GM19099 (cell line): ENCODE measurements at regions not wholly inside any gene's neighbourhood (a gene's known extent, or its start where the extent isn't known, plus 50 kb on each side); places are given as distances from the start of the nearest gene placed in this dataset.

Experiments used
- POLR2A ChIP-seq: IDR thresholded peaks from 3 replicates; pipeline ENCODE4 v1.6.1; 2011; ENCODE audit warnings: low read depth; ENCODE audit not compliant: insufficient read length; ENCODE audit errors: extremely low read depth

DNA sequence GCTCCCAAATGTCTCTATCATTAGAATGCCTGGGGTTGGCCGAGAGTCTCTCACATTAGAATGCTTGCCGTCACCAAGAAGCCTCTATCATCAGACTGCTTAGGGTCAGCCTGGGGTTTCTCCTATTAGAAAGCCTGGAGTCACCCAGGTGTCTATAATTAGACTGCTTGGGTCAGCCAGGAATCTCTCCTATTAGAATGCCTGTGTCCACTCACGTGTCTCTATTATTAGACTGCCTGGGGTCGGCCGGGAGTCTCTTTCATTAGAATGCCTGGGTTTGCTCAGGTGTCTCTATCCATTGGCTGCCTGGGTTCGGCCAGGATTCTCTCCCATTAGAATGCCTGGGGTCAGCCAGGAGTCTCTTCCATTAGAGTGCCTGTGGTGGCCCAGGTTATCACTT, 1453.1 kb downstream of the UQCRFS1 start:
- no peak for TF ChIP-seq POLR2A

- TF ChIP-seq POLR2A: no peak
These were observed 1454.1 kb downstream of the UQCRFS1 start for GRCh38 chr19:27758626-27759505.

DNA sequence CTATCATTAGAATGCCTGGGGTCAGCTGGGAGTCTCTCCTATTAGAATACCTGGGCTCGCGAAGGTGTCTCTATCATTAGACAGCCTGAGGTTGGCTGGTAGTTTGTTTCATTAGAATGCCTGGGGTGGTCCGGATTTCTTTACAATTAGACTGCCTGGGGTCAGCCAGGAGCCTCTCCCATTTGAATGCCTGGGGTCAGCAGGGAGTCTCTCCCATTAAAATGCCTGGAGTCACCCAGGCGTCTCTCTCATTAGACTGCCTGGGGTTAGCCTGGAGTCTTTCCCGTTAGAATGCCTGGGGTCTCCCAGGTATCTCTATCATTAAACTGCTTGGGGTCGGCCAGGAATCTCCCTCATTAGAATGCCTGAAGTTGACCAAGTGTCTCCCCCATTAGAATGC, 1458.3 kb downstream of the UQCRFS1 start:
- no peak for TF ChIP-seq POLR2A

GRCh38 chr19:27753622-27754021, 1459.3 kb downstream of the UQCRFS1 start:
- no peak for TF ChIP-seq POLR2A

DNA sequence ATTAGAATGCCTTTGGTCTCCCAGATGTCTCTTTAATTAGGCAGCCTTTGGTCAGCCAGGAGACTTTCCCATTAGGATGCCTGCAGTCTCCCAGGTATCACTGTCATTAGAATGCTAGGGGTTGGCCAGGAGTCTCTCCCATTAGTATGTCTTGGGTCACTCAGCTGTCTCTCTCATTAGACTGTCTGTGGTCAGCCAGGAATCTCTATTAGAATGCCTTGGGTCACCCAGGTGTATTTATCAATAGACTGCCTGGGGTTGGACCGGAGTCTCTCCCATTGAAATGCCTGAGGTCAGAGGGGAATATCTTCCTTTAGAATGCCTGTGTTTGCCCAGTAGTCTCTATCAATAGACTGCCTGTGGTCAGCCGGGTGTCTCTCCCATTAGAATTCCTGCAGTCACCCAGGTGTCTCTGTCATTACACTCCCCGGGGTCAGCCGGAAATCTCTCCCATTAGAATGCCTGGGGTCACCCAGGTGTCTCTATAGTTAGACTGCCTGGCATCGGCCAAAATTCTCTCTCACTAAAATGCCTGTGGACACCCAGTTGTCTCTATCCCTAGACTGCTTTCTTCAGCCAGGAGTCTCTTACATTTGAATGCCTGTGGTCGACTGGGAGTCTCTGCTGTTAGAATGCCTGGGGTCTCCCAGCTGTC, 1460.3 kb downstream of the UQCRFS1 start:
- TF ChIP-seq POLR2A: no peak

- TF ChIP-seq POLR2A: no peak
These were observed 1461.9 kb downstream of the UQCRFS1 start for GRCh38 chr19:27751044-27751391.

DNA sequence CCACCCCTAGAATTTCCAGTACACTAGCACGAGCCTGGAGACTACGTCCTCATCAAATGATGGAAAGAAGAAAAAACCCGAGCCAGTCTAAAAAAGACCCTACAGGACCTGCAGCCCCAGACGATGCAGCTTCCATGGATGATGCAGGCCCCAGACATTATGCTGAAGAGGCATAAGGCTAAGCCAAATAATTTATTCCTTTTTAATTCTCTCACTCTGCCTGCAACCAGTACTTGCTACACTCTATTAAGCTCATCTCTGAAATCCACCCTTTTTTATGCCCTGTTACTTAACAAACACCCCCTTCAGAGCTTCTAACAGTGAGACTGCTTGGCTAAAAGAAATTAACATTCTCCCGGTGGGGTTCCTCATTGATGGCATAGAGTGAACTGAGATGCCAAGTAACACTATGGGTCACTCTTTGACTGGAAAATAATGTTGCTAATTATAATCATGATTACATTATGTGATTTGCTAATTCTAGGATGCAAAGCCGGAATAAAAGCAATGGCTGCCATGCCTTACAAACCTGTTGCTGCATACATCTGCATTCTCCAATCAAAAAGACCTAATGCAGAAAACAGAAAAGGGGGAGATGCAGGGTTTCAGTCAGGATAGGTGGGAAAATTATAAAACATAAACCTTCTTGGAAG, 1462.4 kb downstream of the UQCRFS1 start:
- TF ChIP-seq POLR2A: no peak

DNA sequence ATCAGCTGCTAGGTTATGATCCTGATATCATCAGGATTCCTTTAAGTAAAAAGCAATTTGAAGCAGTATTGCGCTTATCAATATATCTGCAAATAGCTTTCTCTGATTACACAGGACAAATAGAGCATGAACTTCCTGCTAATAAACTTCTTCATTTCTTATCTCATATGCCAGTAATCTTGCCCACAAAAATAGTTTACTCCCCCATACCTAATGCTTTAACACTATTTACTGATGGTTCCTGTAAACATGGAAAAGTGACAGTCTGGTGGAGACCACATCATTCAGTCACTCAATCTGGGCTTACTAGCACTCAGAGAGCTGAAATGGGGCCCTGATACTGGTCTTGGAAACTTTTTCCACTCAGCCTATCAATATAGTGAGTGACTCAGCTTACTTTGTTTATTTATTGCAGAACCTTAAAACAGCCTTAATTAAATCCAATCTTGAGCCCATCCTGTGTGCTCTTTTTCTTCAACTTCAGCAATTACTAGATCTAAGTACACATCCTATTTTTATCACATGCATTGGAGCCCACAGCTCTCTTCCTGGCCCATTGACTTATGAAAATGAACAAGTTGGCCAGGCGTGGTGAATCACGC, 1464.3 kb downstream of the UQCRFS1 start:
- no peak for TF ChIP-seq POLR2A

DNA sequence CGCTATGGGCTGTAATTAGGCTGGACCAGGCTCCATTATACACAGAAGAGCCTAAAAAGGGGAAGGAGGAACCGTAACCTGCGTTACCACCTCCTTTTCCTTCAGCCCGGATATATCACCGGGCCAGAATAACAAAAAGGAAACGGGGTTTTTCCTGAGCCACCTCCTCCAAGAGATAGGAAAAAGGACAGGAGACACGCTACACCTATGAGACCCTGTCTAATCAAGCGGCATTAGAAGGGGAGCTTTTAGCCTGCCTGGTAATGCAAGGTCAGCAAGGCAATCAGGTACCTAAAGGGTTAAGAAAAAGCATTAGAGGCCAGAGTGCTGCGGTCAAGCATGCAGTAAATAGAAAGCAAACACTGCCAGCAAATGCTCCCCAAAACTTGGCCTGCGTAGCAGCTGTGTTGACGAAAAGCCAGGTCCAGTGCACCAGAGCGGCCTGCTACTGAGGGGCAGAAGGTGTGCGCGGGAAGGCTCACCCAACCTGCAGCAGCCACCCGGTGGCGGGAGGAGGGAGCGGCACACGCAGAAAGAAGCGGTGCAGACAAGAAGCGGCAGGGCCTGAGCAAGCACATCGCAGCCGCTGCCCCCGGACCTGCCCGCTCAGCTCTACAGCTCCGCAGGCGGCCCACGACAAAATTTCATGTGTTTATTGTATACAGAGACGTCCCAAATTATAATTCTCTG, 1466.1 kb downstream of the UQCRFS1 start:
- TF ChIP-seq POLR2A: no peak

DNA sequence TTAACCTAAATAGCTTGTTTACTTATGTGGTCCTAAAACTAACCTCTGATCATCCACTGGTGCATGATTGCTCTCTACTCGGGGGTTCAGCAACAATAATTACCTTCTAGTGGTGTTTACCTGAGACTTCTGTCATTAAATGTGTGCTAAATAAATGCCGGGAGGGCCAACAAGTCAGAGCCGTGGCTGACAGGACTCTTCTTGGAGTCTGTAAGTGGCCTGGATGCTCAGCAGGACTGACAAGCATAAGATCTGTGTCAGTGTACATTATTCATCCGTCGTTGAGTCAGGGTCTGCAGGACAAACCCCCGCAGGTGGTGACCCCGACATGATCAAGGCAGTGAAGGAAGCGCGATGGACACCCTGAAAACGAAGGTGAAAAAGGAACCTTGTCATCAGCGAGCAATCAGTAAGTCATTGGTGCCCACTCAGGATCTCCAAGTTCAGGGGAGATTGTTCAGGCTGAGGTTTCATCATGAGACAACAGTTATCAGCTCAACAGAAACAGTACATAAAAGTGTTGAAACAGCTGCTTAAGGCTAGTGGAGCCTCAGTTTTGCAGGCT, 1466.9 kb downstream of the UQCRFS1 start:
- TF ChIP-seq POLR2A: no peak

DNA sequence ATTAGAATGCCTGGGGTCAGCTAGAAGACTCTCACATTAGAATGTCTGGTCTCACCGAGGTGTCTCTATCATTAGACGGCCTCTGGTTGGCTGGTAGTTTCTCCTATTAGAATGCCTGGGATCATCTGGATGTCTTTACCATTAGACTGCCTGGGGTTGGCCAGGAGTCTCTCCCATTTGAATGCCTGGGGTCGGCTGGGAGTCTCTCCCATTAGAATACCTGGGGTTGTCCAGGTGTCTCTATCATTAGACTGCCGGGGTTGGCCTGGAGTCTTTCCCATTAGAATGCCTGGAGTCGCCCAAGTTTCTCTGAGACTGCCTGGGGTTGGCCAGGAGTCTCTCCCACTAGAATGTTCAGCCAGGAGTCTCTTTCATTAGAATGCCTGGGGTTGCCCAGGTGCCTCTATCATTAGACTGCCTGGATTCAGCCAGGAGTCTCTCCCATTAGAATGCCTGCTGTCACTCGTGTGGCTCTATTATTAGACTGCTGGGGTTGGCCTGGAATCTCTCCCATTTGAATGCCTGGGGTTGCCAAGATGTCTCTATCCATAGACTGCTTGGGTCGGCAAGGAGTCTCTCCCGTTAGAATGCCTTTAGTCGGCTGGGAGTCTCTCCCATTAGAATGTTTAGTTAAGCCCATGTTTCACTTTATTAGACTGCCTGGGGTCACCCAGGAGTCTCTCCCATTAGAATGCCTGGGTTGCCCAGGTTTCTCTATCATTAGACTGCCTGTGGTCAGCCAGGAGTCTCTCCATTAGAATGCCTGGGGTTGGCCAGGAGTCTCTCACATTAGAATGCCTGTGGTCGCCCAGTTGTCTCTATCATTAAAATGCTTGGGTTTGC, 1467.8 kb downstream of the UQCRFS1 start:
- no peak for TF ChIP-seq POLR2A

- no peak for TF ChIP-seq POLR2A
These were observed 1470.9 kb downstream of the UQCRFS1 start for GRCh38 chr19:27742041-27742440.

- TF ChIP-seq POLR2A: no peak
These were observed 1471.7 kb downstream of the UQCRFS1 start for GRCh38 chr19:27741236-27741635.

GRCh38 chr19:27740396-27740795, 1472.6 kb downstream of the UQCRFS1 start:
- no peak for TF ChIP-seq POLR2A
